AG09309 (cell line): ENCODE measurements at regions not wholly inside any gene's neighbourhood (a gene's known extent, or its start where the extent isn't known, plus 50 kb on each side); places are given as distances from the start of the nearest gene placed in this dataset.

ENCODE experiments used
- DNase-seq: peaks from one replicate; pipeline ENCODE4 v3.0.0-alpha.2; 2010; ENCODE audit warnings: low read depth
- H3K4me3 ChIP-seq: 2 replicates; pipeline ENCODE4 v1.5.1; 2011; ENCODE audit warnings: mild to moderate bottlenecking, low read depth, low read length, moderate library complexity; ENCODE audit not compliant: control insufficient read depth
- CTCF ChIP-seq: IDR thresholded peaks from 2 replicates; pipeline ENCODE4 v1.5.1; 2011; ENCODE audit warnings: mild to moderate bottlenecking, low read depth, low read length, inconsistent platforms; ENCODE audit not compliant: insufficient read depth, control insufficient read depth; ENCODE audit errors: missing control alignments

- DNase-seq = no peak
- TF ChIP-seq CTCF = no peak
- peak overlapping the region; percentile 29 for H3K4me3 ChIP-seq
Observed at GRCh38 chr22:46064228-46064965, 85.9 kb upstream of the PPARA start.

- peak overlapping the region; percentile 29 for H3K4me3 ChIP-seq
- no peak for DNase-seq
- no peak for TF ChIP-seq CTCF
Observed at GRCh38 chr22:46064966-46065666, 85.2 kb upstream of the PPARA start.

- no peak overlapping the region for H3K4me3 ChIP-seq
- DNase-seq = no peak
- TF ChIP-seq CTCF = no peak
Observed at GRCh38 chr22:46065691-46066454, 84.5 kb upstream of the PPARA start.

- TF ChIP-seq CTCF = no peak
- DNase-seq = no peak
- H3K4me3 ChIP-seq = peak overlapping the region; percentile 35
Observed at GRCh38 chr22:46066691-46067090, 83.6 kb upstream of the PPARA start.

GRCh38 chr22:46067159-46068111 is 82.9 kb upstream of the PPARA start:
- DNase-seq = no peak
- H3K4me3 ChIP-seq = peak overlapping the region; percentile 35
- TF ChIP-seq CTCF = no peak

- DNase-seq = no peak
- H3K4me3 ChIP-seq = no peak overlapping the region
- no peak for TF ChIP-seq CTCF
Observed at GRCh38 chr22:46068181-46068592, 82.1 kb upstream of the PPARA start.
